ENCODE measurements at regions not wholly inside any gene's neighbourhood (a gene's known extent, or its start where the extent isn't known, plus 50 kb on each side); places are given as distances from the start of the nearest gene placed in this dataset.

DNA sequence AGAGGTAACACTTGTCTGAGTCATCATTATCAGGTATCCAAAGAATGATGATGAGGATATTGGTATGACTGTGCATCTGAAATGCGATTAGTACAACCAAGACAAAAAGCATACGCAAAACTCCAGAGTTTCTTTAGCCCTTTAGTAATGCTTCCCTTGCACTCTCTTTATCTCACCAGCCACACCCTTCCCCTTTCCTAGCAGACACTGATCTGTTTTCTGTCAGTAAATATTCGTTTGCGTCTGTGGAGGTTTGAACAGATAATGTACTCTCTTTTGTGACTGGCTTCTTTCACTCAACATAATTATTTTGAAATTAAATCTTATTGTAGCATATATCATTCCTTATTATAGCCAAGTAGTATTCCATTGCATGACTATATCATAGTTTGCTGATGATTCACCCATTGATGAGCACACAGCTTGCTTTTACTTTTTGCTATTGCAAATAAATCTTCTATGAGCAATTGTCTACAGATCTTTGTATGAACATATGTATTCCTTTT, 775.7 kb downstream of the SLC6A15 start:
- Histone ChIP-seq H3K79me2 (ENCODE audit: insufficient read depth, low read length) (no peaks in the 10 kb centered on the region), H4K20me1 (ENCODE audit: insufficient read depth, low read length) (no peaks in the 10 kb centered on the region), H2AFZ (ENCODE audit: insufficient read depth, low read depth, low read length, poor library complexity, severe bottlenecking) (no peak overlapping the region), H3K27ac (ENCODE audit: low read depth in 1 of 2, low read length in 2 of 2) (no peak overlapping the region), H3K9ac (ENCODE audit: insufficient read depth, low read length, poor library complexity, severe bottlenecking) (no peak overlapping the region), H3K4me1 (ENCODE audit: control insufficient read depth in 1 of 2, insufficient read depth in 2 of 2, low read length in 2 of 2) (no peaks in the 10 kb centered on the region), H3K4me2 (replicated peaks; ENCODE audit: extremely low read depth, low read length, poor library complexity, severe bottlenecking) (no peak overlapping the region), H3K4me3 (replicated peaks in 1 of 3; ENCODE audit: low read depth in 2 of 3, low read length in 3 of 3) (no peak overlapping the region), H3K27me3 (ENCODE audit: control insufficient read depth in 2 of 2, insufficient read depth in 2 of 2, low read length in 2 of 2) (no peaks in the 10 kb centered on the region), H3K36me3 (replicated peaks in 1 of 2; ENCODE audit: control insufficient read depth in 1 of 2, insufficient read depth in 2 of 2, low read length in 2 of 2) (no peaks in the 10 kb centered on the region), H3K9me3 (replicated peaks in 1 of 2; ENCODE audit: control insufficient read depth in 1 of 2, insufficient read depth in 1 of 2, low read length in 2 of 2) (no peaks in the 10 kb centered on the region)
- Mint-ChIP-seq H3K36me3 (no peaks in the 10 kb centered on the region), H3K9me3 (no peaks in the 10 kb centered on the region), H3K4me3 (no peak overlapping the region), H3K27me3 (ENCODE audit: low read depth in 3 of 3) (no peaks in the 10 kb centered on the region), H3K27ac (no peak overlapping the region), H3K4me1 (no peaks in the 10 kb centered on the region)
- no peak for DNase-seq
- intact Hi-C loops (cut with micrococcal nuclease), result no loop called here
- TF ChIP-seq, protein P1, sequence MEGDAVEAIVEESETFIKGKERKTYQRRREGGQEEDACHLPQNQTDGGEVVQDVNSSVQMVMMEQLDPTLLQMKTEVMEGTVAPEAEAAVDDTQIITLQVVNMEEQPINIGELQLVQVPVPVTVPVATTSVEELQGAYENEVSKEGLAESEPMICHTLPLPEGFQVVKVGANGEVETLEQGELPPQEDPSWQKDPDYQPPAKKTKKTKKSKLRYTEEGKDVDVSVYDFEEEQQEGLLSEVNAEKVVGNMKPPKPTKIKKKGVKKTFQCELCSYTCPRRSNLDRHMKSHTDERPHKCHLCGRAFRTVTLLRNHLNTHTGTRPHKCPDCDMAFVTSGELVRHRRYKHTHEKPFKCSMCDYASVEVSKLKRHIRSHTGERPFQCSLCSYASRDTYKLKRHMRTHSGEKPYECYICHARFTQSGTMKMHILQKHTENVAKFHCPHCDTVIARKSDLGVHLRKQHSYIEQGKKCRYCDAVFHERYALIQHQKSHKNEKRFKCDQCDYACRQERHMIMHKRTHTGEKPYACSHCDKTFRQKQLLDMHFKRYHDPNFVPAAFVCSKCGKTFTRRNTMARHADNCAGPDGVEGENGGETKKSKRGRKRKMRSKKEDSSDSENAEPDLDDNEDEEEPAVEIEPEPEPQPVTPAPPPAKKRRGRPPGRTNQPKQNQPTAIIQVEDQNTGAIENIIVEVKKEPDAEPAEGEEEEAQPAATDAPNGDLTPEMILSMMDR (IDR thresholded peaks at IDR 0.05), result no peak
- WGBS (ENCODE audit: insufficient coverage), result no CpG with 5 or more reads among the region's 4 CpGs

DNA sequence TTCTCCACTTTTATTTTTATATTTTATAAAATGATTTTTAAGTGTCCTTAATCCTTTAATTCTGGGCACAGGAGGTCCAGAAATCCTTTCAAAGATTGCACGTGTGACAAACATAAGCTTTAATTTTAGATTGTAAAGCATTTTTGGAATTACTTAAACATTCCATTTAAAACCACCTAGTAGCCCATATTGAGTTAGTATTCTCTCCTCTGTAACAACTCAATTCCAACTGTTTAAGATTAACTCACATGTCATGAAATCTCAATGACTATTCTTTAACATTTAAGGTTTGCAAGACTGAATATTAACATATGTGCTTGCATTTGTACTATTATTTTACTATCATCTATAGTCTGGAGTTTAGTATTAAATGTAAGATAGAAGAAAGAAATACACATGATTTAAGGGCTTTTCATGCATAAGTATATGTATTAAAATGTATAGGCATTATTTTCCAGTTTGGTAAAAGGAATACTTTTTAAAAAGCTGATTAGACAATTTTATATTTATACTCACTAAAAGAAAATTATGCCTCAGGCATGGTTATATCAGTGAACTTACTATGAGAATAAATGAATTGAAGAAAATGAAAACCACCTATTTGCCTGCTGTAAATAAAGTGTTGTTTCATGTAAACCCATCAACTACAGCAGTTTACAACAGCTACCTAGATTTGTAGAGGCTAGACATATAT, 776.9 kb downstream of the SLC6A15 start:
- H3K79me2 ChIP-seq (ENCODE audit: insufficient read depth, low read length), result no peaks in the 10 kb centered on the region
- no peaks in the 10 kb centered on the region for H3K36me3 ChIP-seq (replicated peaks in 1 of 2; ENCODE audit: control insufficient read depth in 1 of 2, insufficient read depth in 2 of 2, low read length in 2 of 2)
- no peak overlapping the region for H3K4me3 ChIP-seq (replicated peaks in 1 of 3; ENCODE audit: low read depth in 2 of 3, low read length in 3 of 3)
- Mint-ChIP-seq H3K27ac (no peak overlapping the region), H3K9me3 (no peaks in the 10 kb centered on the region), H3K4me3 (no peak overlapping the region), H3K4me1 (no peaks in the 10 kb centered on the region), H3K27me3 (ENCODE audit: low read depth in 3 of 3) (no peaks in the 10 kb centered on the region), H3K36me3 (no peaks in the 10 kb centered on the region)
- H3K4me1 ChIP-seq (ENCODE audit: control insufficient read depth in 1 of 2, insufficient read depth in 2 of 2, low read length in 2 of 2), result no peaks in the 10 kb centered on the region
- no peak overlapping the region for H3K27ac ChIP-seq (ENCODE audit: low read depth in 1 of 2, low read length in 2 of 2)
- no peaks in the 10 kb centered on the region for H3K9me3 ChIP-seq (replicated peaks in 1 of 2; ENCODE audit: control insufficient read depth in 1 of 2, insufficient read depth in 1 of 2, low read length in 2 of 2)
- no peak overlapping the region for H2AFZ ChIP-seq (ENCODE audit: insufficient read depth, low read depth, low read length, poor library complexity, severe bottlenecking)
- TF ChIP-seq, protein P1 (IDR thresholded peaks at IDR 0.05), result no peak
- H4K20me1 ChIP-seq (ENCODE audit: insufficient read depth, low read length), result no peaks in the 10 kb centered on the region
- intact Hi-C loops (cut with micrococcal nuclease), result no loop called here
- no peak for DNase-seq
- no peak overlapping the region for H3K4me2 ChIP-seq (replicated peaks; ENCODE audit: extremely low read depth, low read length, poor library complexity, severe bottlenecking)
- WGBS (ENCODE audit: insufficient coverage), result no CpG with 5 or more reads among the region's 1 CpG
- no peaks in the 10 kb centered on the region for H3K27me3 ChIP-seq (ENCODE audit: control insufficient read depth in 2 of 2, insufficient read depth in 2 of 2, low read length in 2 of 2)
- no peak overlapping the region for H3K9ac ChIP-seq (ENCODE audit: insufficient read depth, low read length, poor library complexity, severe bottlenecking)

All from CD14-positive monocyte (primary cell).